Stimulated activated naive B cell treated with anti-CD40 and anti-IgM and Interleukin-4, amounts not matched to agents 10 μg/mL and 1 μg/mL and 100 μg/mL, for 72 hours (primary cell): ENCODE measurements at regions not wholly inside any gene's neighbourhood (a gene's known extent, or its start where the extent isn't known, plus 50 kb on each side); places are given as distances from the start of the nearest gene placed in this dataset.

Source experiments
- ATAC-seq, 2 donors: fragments of 150-1000 bp; cut with Tn5 transposase; replicated peaks; 2 replicates each; pipeline ENCODE4 v1.10.0; 2021; ENCODE audit warnings: moderate library complexity in 1 of 2
- DNase-seq: peaks from one replicate; pipeline ENCODE4 v3.0.0; 2021
- H3K27ac Mint-ChIP-seq: one replicate; pipeline ENCODE4 v1.8.0; 2022; ENCODE audit warnings: mild to moderate bottlenecking, mixed read lengths
- H3K27me3 Mint-ChIP-seq, 2 donors: one replicate each; pipeline ENCODE4 v1.8.0; 2022; ENCODE audit warnings: mixed read lengths in 2 of 2
- H3K36me3 Mint-ChIP-seq, 2 donors: one replicate each; pipeline ENCODE4 v1.8.0; 2022; ENCODE audit warnings: mixed read lengths in 2 of 2, mild to moderate bottlenecking in 1 of 2
- H3K4me1 Mint-ChIP-seq, 2 donors: one replicate each; pipeline ENCODE4 v1.8.0; 2022; ENCODE audit warnings: mixed read lengths in 2 of 2, mild to moderate bottlenecking in 1 of 2
- H3K4me3 Mint-ChIP-seq, 2 donors: one replicate each; pipeline ENCODE4 v1.8.0; 2022; ENCODE audit warnings: mild to moderate bottlenecking in 2 of 2, mixed read lengths in 2 of 2, moderate library complexity in 1 of 2
- H3K9me3 Mint-ChIP-seq, 2 donors: one replicate each; pipeline ENCODE4 v1.8.0; 2022; ENCODE audit warnings: mixed read lengths in 2 of 2, mild to moderate bottlenecking in 1 of 2

DNA sequence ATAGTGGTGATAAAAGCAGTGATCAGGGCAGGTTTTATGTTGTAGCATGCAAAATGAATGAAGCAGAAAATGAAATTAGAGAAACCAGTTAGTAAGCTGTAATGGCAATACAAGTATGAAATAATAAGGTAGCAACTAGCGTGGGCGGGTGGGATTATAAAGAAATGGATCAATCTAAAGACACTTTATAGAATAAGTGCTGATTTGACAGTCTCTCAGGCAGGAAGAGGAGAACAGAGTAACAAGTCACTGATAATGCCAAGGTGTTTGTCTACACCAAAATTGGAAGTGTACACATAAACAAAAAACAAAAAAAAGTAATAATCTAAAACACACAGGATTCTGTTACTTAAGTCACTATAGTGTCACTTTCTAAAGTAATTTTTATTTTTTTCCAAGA lies 51.0 kb upstream of the PCBP1 start:
- no peaks in the 10 kb centered on the region for H3K9me3 Mint-ChIP-seq
- H3K27ac Mint-ChIP-seq, result no peak overlapping the region
- H3K36me3 Mint-ChIP-seq, result peaks cover 14 to 42% of the 10 kb centered on the region in 2 donors
- H3K27me3 Mint-ChIP-seq, result no peaks in the 10 kb centered on the region
- no peak overlapping the region for H3K4me3 Mint-ChIP-seq
- ATAC-seq, result no peak
- peaks cover 0 to 2% of the 10 kb centered on the region in 2 donors for H3K4me1 Mint-ChIP-seq
- DNase-seq, result no peak

DNA sequence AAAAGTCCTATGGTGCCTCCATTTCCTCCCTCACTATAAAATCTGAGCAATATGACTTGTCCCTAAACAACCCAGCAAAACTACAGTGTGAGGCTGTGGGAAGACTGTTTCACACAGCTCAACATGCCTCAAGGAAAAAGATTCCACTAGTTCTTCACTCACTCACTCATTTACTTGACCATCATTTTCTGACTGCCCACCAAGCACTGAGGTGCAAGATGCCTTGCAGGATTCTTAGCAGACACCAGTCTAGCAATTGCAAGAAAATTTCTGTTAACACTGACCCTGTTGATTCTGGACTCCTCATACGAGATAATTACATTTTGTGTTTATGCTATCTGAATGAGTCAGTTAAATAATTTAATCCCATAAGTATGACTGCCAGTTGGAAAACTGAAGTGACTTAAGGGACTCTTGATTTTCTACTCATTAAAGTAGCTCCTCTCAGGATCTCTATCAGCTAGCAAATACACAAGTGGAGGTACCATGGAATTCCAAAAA lies 51.9 kb upstream of the PCBP1 start:
- Mint-ChIP-seq H3K4me3 (no peak overlapping the region), H3K27me3 (no peaks in the 10 kb centered on the region), H3K27ac (no peak overlapping the region), H3K9me3 (no peaks in the 10 kb centered on the region), H3K36me3 (peaks cover 13 to 46% of the 10 kb centered on the region in 2 donors), H3K4me1 (peaks cover 0 to 2% of the 10 kb centered on the region in 2 donors)
- no peak for DNase-seq
- no peak for ATAC-seq

DNA sequence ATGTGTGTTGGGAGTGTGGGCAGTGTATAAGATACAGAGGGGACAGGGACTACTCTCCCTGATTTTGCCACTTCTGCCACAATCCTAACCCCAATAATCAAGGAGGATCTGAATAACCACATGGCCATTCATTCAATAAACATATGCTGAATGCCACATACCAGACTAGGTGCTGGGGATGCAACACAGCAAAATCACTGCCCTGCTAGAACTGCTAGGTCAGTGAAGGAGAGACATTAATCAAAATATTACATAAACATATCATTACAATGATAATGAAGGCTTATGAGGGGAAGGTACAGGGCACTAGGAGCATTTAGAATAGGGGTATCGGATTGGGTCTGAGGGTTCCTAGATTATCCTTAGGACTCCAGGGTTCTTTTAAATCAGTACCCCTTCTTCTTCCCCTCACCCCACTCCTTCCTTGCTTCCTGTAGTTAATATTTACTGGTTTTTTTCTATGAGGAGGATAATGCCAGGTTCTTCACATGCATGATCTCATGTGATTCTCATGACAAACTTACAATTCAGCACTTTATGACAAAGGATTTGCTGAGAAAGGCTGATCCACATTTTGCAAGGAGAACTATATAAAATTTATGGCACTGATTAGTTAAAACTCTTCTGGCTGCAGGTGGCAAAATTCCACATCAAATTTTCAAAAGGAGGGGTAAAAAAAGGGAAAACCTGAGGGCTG lies 56.4 kb upstream of the PCBP1 start:
- H3K27me3 Mint-ChIP-seq, result no peaks in the 10 kb centered on the region
- no peak for ATAC-seq
- no peak overlapping the region for H3K4me3 Mint-ChIP-seq
- no peaks in the 10 kb centered on the region for H3K9me3 Mint-ChIP-seq
- no peak for DNase-seq
- H3K27ac Mint-ChIP-seq, result no peak overlapping the region
- H3K4me1 Mint-ChIP-seq, result peaks cover 7% of the 10 kb centered on the region in 2 donors
- H3K36me3 Mint-ChIP-seq, result peaks cover 18 to 34% of the 10 kb centered on the region in 2 donors

DNA sequence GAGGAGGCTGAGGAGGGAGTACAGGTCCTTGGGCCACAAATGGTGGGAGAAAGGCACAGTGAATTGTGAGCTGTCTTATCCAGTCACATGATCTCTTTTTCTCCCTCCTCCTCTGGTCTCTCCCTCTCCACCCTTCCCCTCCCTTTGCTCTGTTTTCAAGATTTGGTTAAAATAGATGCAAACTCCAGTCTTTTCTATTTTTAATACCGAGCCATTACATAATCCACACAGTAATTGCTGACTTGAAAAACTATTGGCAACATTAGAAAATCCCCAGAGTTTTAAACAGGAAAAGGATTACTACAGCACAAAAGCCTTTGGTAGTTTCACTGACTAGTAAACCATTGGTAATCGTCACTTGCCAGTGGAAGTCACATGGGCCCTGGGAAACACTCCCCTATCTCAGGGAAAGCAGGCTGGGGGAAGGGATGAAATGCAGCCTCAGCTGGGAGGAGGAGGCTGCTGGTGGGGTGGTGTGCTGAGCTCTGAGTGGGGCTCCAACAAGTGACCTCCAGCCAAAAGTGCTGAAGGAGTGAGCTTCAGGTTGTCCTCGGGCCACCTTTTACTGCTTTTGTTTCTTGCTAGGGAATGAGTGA lies 57.4 kb upstream of the PCBP1 start:
- DNase-seq (no peak), ATAC-seq (no peak)
- peaks cover 7% of the 10 kb centered on the region in 2 donors for H3K4me1 Mint-ChIP-seq
- peaks cover 21 to 34% of the 10 kb centered on the region in 2 donors for H3K36me3 Mint-ChIP-seq
- no peaks in the 10 kb centered on the region for H3K9me3 Mint-ChIP-seq
- no peaks in the 10 kb centered on the region for H3K27me3 Mint-ChIP-seq
- H3K4me3 Mint-ChIP-seq, result no peak overlapping the region
- H3K27ac Mint-ChIP-seq, result peak overlapping the region; percentile 25

DNA sequence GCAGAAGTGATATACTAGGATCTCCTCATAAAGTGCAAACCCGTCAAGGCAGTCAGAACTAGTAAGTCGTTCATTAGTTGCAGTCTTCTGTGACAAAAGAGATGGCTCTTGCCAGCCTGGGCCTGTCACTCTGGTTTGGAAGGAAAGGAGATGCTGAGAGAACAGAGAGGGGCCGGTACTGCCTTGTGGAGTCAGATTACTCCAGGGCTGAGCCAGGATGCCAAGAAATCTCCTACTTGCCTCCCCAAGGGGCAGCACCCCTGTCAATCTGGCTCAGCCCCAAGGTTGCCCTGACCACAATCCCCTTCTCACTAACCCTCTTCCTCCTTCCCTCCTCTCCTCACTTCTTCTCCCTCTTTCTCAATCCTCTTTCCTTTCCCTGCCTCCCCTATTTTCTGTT lies 62.9 kb upstream of the ASPRV1 start:
- Mint-ChIP-seq H3K36me3 (peaks cover 16 to 38% of the 10 kb centered on the region in 2 donors), H3K27ac (no peak overlapping the region), H3K4me3 (no peak overlapping the region), H3K9me3 (no peaks in the 10 kb centered on the region), H3K4me1 (peaks cover 5 to 7% of the 10 kb centered on the region in 2 donors), H3K27me3 (no peaks in the 10 kb centered on the region)
- no peak for DNase-seq
- ATAC-seq, result no peak

DNA sequence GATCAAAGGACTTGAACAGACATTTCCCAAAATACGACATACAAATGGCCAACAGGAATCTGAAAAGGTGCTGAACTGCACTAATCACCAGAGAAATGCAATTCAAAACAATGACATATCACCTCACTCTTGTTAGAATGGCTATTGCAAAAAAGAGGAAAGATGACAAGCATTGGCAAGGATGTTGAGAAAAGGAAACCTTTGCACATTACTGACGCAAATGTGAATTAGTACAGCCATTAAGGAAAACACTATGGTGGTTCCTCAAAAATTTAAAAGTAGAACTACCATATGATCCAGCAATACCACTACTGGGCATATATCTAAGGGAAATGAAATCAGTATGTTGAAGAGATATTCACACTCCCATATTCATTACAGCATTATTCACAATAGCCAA lies 57.7 kb upstream of the ASPRV1 start:
- peaks cover 6 to 9% of the 10 kb centered on the region in 2 donors for H3K9me3 Mint-ChIP-seq
- no peak for ATAC-seq
- H3K27ac Mint-ChIP-seq, result no peak overlapping the region

DNA sequence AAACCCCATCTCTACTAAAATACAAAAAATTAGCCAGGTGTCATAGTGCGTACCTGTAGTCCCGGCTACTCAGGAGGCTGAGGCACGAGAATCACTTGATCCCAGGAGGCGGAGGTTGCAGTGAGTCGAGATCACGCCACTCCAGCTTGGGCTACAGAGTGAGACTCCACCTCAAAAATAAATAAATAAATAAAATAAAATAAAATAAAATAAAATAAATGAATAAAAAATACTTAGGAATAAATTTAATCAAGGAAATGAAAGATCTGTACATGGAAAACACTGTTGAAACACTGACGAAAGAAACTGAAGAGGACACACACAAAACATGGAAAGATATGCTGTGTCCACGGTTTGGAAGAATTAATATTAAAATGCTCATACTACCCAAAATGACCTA lies 56.5 kb upstream of the ASPRV1 start:
- H3K27ac Mint-ChIP-seq, result no peak overlapping the region

More for the DNA sequence above, 57.7 kb upstream of the ASPRV1 start:
- H3K4me3 Mint-ChIP-seq, result no peak overlapping the region
- no peak for DNase-seq
- no peaks in the 10 kb centered on the region for H3K27me3 Mint-ChIP-seq
- no peaks in the 10 kb centered on the region for H3K4me1 Mint-ChIP-seq
- H3K36me3 Mint-ChIP-seq, result peaks cover 37 to 64% of the 10 kb centered on the region in 2 donors

DNA sequence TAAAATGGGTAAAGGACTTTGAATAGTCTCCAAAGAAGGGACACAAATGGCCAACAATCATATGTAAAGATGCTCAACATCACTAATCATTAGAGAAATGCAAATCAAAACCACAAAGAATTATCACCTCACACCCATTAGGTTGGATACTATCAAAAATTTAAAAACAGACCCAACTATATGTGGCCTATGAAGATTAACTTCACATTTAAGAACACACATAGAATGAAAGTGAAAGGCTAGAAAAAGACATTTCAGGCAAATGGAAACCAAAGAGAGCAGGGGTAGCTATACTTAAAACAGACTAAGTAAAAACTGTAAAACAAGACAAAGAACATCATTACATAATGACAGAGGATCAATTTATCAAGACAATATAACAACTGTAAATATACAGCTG lies 53.5 kb upstream of the ASPRV1 start:
- Mint-ChIP-seq H3K4me1 (peaks cover 9 to 10% of the 10 kb centered on the region in 2 donors), H3K9me3 (peaks cover 6 to 9% of the 10 kb centered on the region in 2 donors), H3K36me3 (peaks cover 42 to 52% of the 10 kb centered on the region in 2 donors), H3K27me3 (no peaks in the 10 kb centered on the region), H3K27ac (no peak overlapping the region), H3K4me3 (no peak overlapping the region)
- DNase-seq (no peak), ATAC-seq (no peak)

More for the DNA sequence above, 56.5 kb upstream of the ASPRV1 start:
- Mint-ChIP-seq H3K4me3 (no peak overlapping the region), H3K36me3 (peaks cover 39 to 60% of the 10 kb centered on the region in 2 donors), H3K27me3 (no peaks in the 10 kb centered on the region), H3K4me1 (no peaks in the 10 kb centered on the region), H3K9me3 (peaks cover 6 to 9% of the 10 kb centered on the region in 2 donors)
- DNase-seq (no peak), ATAC-seq (no peak)

DNA sequence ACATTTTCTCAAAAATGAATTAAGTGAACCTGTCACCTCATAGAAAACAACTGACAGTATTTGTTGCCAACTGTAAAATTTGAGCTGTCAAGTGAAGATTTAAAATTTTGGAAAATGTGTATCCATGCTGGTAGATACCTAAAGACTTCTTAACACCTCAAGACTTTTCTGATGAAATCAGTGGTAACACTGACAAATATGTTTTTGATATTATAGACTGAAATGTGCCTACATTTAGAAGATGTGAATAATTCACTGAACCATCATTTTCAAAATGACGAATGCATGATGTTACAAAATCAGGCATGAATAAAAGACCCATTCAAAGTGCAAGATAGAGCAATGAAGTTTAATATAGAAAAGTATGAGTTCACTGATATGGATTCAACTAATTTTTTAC lies 51.5 kb upstream of the ASPRV1 start:
- DNase-seq (no peak), ATAC-seq (no peak)
- Mint-ChIP-seq H3K9me3 (peaks cover 0 to under 1% of the 10 kb centered on the region in 2 donors), H3K27ac (no peak overlapping the region), H3K27me3 (no peaks in the 10 kb centered on the region), H3K4me3 (no peak overlapping the region), H3K4me1 (peaks cover 11 to 14% of the 10 kb centered on the region in 2 donors), H3K36me3 (peaks cover 33 to 37% of the 10 kb centered on the region in 2 donors)

DNA sequence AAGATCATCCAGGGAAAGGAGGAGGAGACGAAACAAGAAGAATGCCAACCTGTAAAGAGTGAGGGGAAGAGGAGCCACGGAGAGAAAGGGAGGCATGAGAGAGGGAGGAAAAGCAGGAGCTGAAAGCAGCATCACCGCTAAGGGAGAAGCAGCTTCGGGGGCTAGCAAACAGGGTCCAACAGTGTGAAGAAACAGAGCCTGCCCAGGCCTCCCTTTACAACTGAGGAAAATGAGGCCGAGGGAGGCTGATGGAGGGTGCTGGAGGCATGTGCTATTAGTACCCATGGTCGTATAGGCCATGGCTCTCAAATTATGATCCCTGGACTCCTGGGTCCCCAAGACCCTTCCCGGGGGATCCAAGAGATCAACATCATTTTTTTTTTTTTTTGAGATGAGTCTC lies 50.4 kb upstream of the ASPRV1 start:
- Mint-ChIP-seq H3K4me1 (peaks cover 11 to 14% of the 10 kb centered on the region in 2 donors), H3K36me3 (peaks cover 26 to 31% of the 10 kb centered on the region in 2 donors), H3K27ac (no peak overlapping the region), H3K4me3 (no peak overlapping the region), H3K27me3 (no peaks in the 10 kb centered on the region), H3K9me3 (no peaks in the 10 kb centered on the region)
- DNase-seq (no peak), ATAC-seq (no peak)

DNA sequence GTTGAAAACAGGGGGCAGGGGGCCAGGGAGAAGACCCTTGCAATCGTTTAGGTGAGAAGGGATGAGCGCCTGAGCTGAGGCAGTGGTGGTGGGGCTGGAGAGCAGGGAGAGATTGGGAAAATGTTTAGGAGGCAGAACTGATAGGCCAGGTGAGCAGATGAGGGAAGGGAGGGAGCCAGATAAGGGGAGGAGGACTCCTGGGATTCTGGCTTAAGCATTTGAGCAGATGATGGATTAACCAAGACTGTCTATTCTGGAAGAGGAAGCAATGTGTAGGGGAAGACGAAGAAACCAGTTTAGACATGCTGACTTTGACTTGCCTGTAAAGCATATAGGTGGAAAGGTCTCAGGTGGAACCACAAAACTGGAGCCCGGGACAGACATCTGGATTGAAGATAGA lies 49.9 kb upstream of the ASPRV1 start:
- DNase-seq (no peak), ATAC-seq (no peak)
- Mint-ChIP-seq H3K36me3 (peaks cover 21 to 27% of the 10 kb centered on the region in 2 donors), H3K4me1 (peaks cover 11 to 14% of the 10 kb centered on the region in 2 donors), H3K4me3 (no peak overlapping the region), H3K9me3 (no peaks in the 10 kb centered on the region), H3K27me3 (no peaks in the 10 kb centered on the region), H3K27ac (no peak overlapping the region)
